ENCODE measurements at regions not wholly inside any gene's neighbourhood (a gene's known extent, or its start where the extent isn't known, plus 50 kb on each side); places are given as distances from the start of the nearest gene placed in this dataset.

- no peak for ATAC-seq
- no peak for DNase-seq
- H3K9me3 ChIP-seq: peaks cover 0 to 3% of the 10 kb centered on the region in 2 donors
- H3K36me3 ChIP-seq: no peaks in the 10 kb centered on the region
- no peaks in the 10 kb centered on the region for H3K4me1 ChIP-seq
- no peaks in the 10 kb centered on the region for H3K27me3 ChIP-seq
- TF ChIP-seq, protein P1, sequence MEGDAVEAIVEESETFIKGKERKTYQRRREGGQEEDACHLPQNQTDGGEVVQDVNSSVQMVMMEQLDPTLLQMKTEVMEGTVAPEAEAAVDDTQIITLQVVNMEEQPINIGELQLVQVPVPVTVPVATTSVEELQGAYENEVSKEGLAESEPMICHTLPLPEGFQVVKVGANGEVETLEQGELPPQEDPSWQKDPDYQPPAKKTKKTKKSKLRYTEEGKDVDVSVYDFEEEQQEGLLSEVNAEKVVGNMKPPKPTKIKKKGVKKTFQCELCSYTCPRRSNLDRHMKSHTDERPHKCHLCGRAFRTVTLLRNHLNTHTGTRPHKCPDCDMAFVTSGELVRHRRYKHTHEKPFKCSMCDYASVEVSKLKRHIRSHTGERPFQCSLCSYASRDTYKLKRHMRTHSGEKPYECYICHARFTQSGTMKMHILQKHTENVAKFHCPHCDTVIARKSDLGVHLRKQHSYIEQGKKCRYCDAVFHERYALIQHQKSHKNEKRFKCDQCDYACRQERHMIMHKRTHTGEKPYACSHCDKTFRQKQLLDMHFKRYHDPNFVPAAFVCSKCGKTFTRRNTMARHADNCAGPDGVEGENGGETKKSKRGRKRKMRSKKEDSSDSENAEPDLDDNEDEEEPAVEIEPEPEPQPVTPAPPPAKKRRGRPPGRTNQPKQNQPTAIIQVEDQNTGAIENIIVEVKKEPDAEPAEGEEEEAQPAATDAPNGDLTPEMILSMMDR (IDR thresholded peaks at IDR 0.05): no peak
- H3K4me3 ChIP-seq: no peak overlapping the region
- intact Hi-C loops (cut with DNase I): no loop called here
- no peak overlapping the region for H3K27ac ChIP-seq
Observed at GRCh38 chr10:121661451-121661851, 63.2 kb upstream of the FGFR2 start.

GRCh38 chr10:121659236-121659635 lies 61.0 kb upstream of the FGFR2 start:
- DNase-seq: no peak
- H3K4me3 ChIP-seq: no peak overlapping the region
- intact Hi-C loops (cut with DNase I): no loop called here
- H3K27me3 ChIP-seq: no peaks in the 10 kb centered on the region
- H3K27ac ChIP-seq: no peak overlapping the region
- no peaks in the 10 kb centered on the region for H3K9me3 ChIP-seq
- H3K4me1 ChIP-seq: no peaks in the 10 kb centered on the region
- ATAC-seq: no peak
- H3K36me3 ChIP-seq: no peaks in the 10 kb centered on the region
- TF ChIP-seq, protein P1 (IDR thresholded peaks at IDR 0.05): no peak

DNA sequence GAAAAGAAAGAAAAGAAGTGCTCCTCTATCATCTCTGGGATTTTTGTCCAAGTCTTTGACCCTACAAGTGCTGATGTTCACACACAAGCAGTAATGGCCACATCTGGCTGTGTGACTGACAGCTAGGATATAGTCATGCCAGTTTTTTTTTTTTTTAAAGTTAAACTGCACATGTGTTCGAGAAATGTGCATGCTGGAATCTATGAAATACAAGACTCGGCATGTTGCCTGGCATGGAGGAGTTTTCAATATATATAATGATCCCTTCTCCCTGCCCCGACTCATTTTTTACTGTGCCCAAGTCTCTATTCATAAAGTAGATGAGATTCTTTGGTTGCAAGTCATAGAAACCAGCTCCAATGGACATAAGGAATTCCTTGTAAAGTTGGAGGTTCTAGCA lies 60.4 kb upstream of the FGFR2 start:
- H3K27me3 ChIP-seq: no peaks in the 10 kb centered on the region
- no peaks in the 10 kb centered on the region for H3K4me1 ChIP-seq
- intact Hi-C loops (cut with DNase I): no loop called here
- TF ChIP-seq, protein P1 (IDR thresholded peaks at IDR 0.05): no peak
- H3K36me3 ChIP-seq: no peaks in the 10 kb centered on the region
- no peak overlapping the region for H3K4me3 ChIP-seq
- H3K9me3 ChIP-seq: no peaks in the 10 kb centered on the region
- no peak overlapping the region for H3K27ac ChIP-seq
- no peak for ATAC-seq
- no peak for DNase-seq

DNA sequence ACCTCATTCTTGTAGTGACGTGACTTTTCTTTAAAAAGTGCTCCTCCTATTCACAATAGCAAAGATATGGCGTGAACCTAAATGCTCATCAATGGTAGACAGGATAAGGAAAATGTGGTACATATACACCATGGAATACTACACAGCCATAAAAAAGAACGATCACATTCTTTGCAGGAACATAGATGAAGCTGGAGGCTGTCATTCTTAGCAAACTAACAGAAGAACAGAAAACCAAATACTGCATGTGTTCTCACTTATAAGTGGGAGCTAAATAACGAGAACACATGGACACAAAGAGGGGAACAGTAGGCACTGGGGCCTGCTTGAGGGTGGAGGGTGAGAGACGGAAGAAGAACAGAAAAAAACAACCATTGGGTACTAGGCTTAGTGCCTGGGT lies 59.9 kb upstream of the FGFR2 start:
- ATAC-seq (no peak), DNase-seq (no peak)
- Histone ChIP-seq H3K27me3 (no peaks in the 10 kb centered on the region), H3K4me1 (no peaks in the 10 kb centered on the region), H3K27ac (no peak overlapping the region), H3K4me3 (no peak overlapping the region), H3K9me3 (no peaks in the 10 kb centered on the region), H3K36me3 (no peaks in the 10 kb centered on the region)
- TF ChIP-seq, protein P1 (IDR thresholded peaks at IDR 0.05): no peak
- intact Hi-C loops (cut with DNase I): no loop called here

- intact Hi-C loops (cut with DNase I): no loop called here
- Histone ChIP-seq H3K4me1 (no peaks in the 10 kb centered on the region), H3K27me3 (no peaks in the 10 kb centered on the region), H3K36me3 (no peaks in the 10 kb centered on the region), H3K9me3 (no peaks in the 10 kb centered on the region), H3K4me3 (no peak overlapping the region), H3K27ac (no peak overlapping the region)
- no peak for DNase-seq
- no peak for ATAC-seq
- TF ChIP-seq, protein P1 (IDR thresholded peaks at IDR 0.05): no peak
Observed at GRCh38 chr10:121655254-121656144, 57.3 kb upstream of the FGFR2 start.
